Activated CD8-positive, alpha-beta memory T cell treated with anti-CD3 and anti-CD28 coated beads, Interleukin-2, amount 50 U/mL, for 24 hours (primary cell): ENCODE measurements at regions not wholly inside any gene's neighbourhood (a gene's known extent, or its start where the extent isn't known, plus 50 kb on each side); places are given as distances from the start of the nearest gene placed in this dataset.
"Not testable (repeated sequence)": the region's sequence is repeated elsewhere in the genome, so short reads cannot be mapped to it uniquely, and the experiment has no call there.

Experiments
- DNase-seq: peaks from one replicate; pipeline ENCODE4 v3.0.0-alpha.2; 2020; ENCODE audit errors: extremely low read depth

GRCh38 chr2:172287190-172287589 is 140.2 kb upstream of the ITGA6 start:
- DNase-seq = no peak

GRCh38 chr2:172287605-172288315 is 139.6 kb upstream of the ITGA6 start:
- no peak for DNase-seq

DNA sequence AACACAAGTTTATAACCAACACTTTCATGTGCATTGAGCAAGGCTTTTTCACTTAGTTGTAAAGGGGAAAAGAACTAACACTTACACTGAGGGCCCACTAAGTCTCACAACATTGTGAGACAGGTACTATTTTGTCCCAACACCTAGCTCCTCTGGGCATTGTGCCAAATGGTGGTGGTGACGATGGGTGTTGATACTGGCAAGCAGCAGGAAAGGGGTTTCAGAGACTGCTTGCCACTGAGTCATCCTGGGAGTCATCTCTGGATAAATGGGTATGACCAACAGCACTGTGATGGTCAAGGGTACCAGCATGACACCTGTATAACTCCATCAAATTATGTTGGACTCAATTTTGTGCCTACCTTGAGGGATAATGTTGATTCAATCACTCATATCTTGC is 138.8 kb upstream of the ITGA6 start:
- DNase-seq = no peak

GRCh38 chr2:172293952-172294351 is 133.4 kb upstream of the ITGA6 start:
- DNase-seq = no peak

- DNase-seq = no peak
These were observed 132.4 kb upstream of the ITGA6 start for GRCh38 chr2:172294983-172295382.

- DNase-seq = no peak
These were observed 131.7 kb upstream of the ITGA6 start for GRCh38 chr2:172295677-172296076.

DNA sequence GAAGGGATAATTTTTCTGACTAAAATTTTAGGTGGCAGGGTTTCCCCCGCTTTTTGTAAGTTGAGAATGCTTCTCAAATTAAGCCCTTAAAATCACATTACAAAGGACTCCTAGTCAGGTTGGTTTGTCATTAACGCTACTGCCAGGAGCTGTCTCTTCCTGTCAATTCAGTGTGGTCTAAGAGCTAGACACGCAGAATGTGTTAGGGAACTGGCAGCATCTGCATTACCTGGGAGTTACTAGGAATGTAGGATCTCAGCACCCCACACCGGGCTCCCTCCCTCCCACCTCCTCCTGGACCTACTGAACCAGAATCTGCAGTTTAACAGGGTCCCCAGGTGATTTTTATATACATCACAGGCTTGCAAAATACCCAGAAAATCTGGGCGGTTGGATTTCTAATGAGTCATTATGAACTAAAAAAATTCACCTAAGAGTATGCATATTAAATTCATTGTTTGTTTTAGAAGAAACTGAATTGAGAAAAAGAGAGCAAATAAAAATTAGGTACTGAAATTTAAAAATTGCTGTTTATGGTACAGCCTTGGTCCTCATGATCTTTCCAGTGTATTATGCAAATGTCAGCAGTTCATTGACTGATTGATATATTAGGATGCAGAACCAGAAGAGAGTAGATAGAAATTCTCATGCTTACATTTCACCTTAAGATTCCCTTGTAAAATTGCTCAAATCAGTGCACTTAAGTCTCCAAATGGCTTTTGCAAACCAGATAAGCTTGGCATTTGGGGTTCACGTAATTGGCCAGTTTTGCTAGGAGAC is 130.9 kb upstream of the ITGA6 start:
- no peak for DNase-seq

DNA sequence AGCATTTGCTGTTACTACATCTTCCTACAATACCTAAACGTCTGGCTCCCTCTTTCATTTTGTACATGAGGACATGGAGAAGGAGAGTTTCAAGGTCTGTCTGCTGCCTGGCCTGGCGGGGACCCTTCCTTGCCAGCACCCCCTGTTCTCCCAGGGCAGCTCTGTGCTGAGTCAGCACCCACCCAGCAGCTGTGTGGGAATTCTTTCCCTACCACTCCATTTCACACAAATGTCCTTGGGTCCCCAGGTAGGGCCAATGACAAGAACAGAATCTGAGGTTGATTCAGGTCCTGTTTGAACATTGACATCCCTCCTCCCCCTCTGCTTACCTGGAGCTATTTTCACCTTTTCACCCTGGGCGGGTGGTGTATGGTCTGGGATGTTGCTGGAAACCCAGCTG is 129.9 kb upstream of the ITGA6 start:
- DNase-seq = no peak

- no peak for DNase-seq
These were observed 129.4 kb upstream of the ITGA6 start for GRCh38 chr2:172297950-172298349.

GRCh38 chr2:172299741-172300140 is 127.6 kb upstream of the ITGA6 start:
- DNase-seq = no peak

DNA sequence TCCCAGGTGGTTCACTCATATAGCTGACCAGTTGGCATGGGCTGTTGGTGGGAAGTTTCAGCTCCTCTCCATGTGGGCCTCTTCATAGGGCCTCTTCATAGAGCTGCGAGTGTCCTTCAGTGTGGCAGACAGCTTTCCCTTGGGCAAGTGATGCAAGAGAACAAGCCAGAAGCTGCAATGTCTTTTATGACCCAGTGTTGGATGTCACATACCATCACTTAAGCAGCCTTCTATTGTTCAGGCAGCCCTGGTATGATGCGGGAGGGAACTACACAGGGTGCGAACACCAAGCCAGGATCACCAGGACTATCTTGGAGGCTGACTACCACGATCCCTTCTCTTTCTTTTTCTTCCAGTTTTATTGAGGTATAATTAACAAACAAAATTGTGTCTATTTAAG is 126.5 kb upstream of the ITGA6 start:
- DNase-seq = no peak

- no peak for DNase-seq
These were observed 122.3 kb upstream of the ITGA6 start for GRCh38 chr2:172305066-172305465.

- DNase-seq = no peak
These were observed 119.6 kb upstream of the ITGA6 start for GRCh38 chr2:172307800-172308199.

- DNase-seq = no peak
These were observed 119.0 kb upstream of the ITGA6 start for GRCh38 chr2:172308253-172308935.

DNA sequence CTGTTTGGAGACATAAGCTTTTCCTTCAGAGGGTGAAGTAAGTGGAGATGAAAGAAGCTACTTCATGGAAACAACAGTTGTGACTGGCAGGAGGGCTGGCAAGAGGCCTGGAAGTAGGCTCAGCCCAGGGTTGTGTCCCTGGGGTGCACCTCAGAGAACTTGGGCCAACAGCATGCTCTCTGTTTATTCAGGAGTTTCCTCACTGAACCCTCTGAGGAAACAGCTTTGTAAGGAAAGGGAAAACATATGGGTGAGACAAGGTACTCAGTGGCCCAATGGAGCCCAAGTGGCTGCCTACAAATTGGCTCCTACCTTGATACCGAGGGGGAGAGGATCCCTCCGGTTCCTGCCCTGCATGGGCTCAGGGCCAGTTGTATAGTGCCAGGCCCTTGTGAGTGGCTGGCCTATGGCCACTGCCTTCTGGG is 115.5 kb upstream of the ITGA6 start:
- DNase-seq = no peak

DNA sequence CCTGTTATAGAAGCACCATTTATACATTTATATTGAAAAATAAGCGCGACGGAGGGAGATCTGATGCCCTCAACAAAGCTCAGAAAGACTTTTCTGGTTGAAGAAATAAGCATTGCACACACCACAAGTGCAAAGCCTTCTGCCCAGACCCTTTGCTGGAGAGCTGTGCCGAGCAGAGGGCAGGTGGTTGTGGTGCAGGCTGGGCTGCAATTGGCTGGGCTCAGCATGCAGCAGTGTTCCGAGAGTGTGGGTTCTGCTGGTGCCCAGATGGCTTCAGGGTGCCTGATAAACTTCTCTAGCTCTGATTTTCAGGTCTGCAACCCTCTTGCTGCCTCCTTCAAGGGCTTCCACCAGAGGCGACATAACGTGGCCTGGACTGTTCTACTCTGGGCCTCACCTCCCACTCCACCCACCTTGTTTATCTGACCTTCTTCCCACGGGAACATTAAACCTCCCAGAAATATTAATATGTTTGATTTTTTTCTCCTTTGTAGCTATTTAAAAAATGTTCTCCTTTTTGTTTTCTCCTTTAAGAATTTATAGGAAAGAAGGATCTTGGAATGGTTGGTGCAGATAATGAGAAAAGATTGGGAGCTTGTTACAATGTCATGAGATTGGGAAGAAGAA is 113.6 kb upstream of the ITGA6 start:
- no peak for DNase-seq

DNA sequence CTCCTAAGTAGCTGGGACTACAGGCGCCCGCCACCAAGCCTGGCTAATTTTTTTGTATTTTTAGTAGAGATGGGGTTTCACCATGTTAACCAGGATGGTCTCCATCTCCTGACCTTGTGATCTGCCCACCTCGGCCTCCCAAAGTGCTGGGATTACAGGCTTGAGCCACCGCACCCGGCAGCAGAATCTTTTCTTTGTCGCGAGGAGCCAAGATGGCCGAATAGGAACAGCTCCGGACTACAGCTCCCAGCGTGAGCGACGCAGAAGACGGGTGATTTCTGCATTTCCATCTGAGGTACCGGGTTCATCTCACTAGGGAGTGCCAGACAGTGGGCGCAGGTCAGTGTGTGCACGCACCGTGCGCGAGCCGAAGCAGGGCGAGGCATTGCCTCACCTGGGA is 112.3 kb upstream of the ITGA6 start:
- not testable (repeated sequence) for DNase-seq

- no peak for DNase-seq
These were observed 105.3 kb upstream of the ITGA6 start for GRCh38 chr2:172322049-172322448.

DNA sequence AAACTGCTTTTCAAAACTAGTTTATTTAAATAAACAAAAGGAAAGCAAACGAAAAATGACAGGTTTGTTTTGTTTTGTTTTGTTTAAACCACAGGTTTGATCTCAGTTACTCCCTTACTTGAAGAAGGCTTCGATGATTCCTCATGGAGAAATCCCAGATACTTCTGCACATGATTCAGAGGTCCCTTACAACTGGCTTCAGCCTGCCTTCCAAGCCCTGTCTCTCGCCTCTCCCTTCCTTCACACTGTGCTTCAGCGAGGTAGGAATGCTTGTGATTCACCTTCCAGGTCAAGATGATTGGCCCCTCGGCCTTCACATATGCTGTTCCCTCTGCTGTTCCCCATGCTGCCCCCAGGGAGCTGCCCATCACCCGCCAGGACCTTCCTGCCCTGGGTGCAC is 104.1 kb upstream of the ITGA6 start:
- no peak for DNase-seq

DNA sequence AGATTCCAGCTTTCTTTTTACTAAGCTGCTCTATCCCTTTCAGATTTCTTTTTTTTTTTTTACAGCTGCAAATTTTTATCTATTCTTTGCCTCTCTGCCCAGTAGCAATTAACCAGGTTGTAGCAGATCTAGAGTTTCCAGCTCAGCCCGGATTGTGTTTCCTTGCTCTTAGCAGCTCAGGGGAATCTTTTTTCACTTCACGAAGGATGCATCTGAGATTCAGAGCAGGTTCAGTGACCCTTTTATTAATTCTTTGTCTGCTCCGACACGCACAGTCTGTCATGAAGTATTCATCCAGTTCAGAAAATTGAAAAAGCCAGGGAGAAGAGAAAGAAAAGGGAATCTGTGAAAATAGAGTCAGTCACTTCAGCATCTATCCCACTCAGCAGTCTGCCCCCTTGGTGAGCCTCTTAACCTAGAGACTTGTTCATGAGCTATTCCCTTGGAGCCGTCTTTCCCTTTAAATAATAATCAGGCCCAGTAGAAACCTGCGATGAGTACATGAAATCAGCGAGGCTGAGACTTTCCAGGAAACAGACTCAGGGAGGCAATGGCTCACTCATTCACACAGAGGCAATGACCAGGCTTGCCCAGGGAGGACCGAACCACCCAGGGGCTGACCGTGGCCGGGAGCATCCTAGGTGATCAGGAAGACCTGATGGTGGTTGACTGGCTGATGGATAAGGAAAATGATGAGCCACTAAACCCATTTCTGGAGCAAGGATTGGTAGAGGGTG is 103.4 kb upstream of the ITGA6 start:
- no peak for DNase-seq

DNA sequence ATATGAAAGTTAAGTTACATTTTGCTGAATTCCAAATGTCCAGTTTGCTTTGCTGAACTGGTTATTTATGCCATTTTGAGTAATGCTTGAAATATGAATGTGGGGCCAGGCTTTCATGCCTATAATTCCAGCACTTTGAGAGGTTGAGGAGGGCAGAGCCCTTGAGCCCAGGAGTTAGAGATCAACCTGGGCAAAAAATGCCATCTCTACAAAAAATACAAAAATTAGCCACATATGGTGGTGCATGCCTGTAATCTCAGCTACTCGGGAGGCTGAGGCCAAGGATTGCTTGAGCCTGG is 101.2 kb upstream of the ITGA6 start:
- DNase-seq = no peak
